K562 (cell line): ENCODE measurements at regions not wholly inside any gene's neighbourhood (a gene's known extent, or its start where the extent isn't known, plus 50 kb on each side); places are given as distances from the start of the nearest gene placed in this dataset.

Experiments
- JUND ChIP-seq, 2 experiments: IDR thresholded peaks; 2 replicates in 1 of 2; 3 replicates in 1 of 2; pipeline ENCODE4 v1.6.1; 2011; ENCODE audit warnings: borderline replicate concordance in 2 of 2, low read depth in 2 of 2, low read length in 2 of 2, improper control_type of control experiment in 1 of 2, missing biosample characterization in 1 of 2, missing genetic modification characterization in 1 of 2, missing genetic modification reagents in 1 of 2
- STAT5B ChIP-seq: fragments of 250-450 bp; sonication (Bioruptor Pico); IDR thresholded peaks from 2 replicates; pipeline ENCODE4 v1.8.0; 2021; ENCODE audit warnings: mild to moderate bottlenecking, inconsistent platforms
- TF ChIP-seq, protein P1 (sequence below): fragments of 250-450 bp; sonication (Bioruptor Pico); IDR thresholded peaks from 2 replicates; pipeline ENCODE4 v1.4.0; 2020; ENCODE audit warnings: mild to moderate bottlenecking, moderate library complexity
- TF ChIP-seq, protein P2 (sequence below), 3 experiments: IDR thresholded peaks in 2 of 3; conservative IDR thresholded peaks in 1 of 3; 2 replicates each; pipeline ENCODE4 v1.5.1; 2011 to 2012; ENCODE audit warnings: low read length in 3 of 3, mild to moderate bottlenecking in 3 of 3, control low read depth in 2 of 3, improper control_type of control experiment in 1 of 3, inconsistent platforms in 1 of 3, low read depth in 1 of 3, mixed read lengths in 1 of 3, moderate library complexity in 1 of 3; ENCODE audit not compliant: insufficient read depth in 2 of 3

DNA sequence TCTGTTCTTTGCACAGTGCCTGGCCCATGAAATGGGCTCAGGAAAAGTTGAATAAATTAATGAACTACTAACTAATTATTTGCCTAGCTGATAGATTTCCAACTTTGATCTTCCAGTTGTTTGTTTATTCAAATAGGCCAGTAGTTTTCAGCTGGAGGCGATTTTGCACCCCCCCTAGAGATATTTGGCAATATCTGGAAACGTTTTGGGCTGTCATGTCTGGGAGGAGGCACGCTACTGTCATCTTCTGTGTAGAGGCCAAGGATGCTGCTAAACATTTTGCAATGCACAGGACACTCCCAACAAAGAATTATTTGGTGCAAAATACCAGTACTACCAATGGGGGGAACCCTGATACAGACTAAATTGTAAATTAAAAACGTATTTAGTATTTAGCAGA, 81.9 kb downstream of the VCX2 start:
- no peak for TF ChIP-seq JUND (IDR thresholded peaks at IDR 0.05; ENCODE audit: borderline replicate concordance, low read depth, low read length)
- no peak for TF ChIP-seq JUND (tag; IDR thresholded peaks at IDR 0.05; ENCODE audit: borderline replicate concordance, low read depth, low read length)
- TF ChIP-seq, protein P1, sequence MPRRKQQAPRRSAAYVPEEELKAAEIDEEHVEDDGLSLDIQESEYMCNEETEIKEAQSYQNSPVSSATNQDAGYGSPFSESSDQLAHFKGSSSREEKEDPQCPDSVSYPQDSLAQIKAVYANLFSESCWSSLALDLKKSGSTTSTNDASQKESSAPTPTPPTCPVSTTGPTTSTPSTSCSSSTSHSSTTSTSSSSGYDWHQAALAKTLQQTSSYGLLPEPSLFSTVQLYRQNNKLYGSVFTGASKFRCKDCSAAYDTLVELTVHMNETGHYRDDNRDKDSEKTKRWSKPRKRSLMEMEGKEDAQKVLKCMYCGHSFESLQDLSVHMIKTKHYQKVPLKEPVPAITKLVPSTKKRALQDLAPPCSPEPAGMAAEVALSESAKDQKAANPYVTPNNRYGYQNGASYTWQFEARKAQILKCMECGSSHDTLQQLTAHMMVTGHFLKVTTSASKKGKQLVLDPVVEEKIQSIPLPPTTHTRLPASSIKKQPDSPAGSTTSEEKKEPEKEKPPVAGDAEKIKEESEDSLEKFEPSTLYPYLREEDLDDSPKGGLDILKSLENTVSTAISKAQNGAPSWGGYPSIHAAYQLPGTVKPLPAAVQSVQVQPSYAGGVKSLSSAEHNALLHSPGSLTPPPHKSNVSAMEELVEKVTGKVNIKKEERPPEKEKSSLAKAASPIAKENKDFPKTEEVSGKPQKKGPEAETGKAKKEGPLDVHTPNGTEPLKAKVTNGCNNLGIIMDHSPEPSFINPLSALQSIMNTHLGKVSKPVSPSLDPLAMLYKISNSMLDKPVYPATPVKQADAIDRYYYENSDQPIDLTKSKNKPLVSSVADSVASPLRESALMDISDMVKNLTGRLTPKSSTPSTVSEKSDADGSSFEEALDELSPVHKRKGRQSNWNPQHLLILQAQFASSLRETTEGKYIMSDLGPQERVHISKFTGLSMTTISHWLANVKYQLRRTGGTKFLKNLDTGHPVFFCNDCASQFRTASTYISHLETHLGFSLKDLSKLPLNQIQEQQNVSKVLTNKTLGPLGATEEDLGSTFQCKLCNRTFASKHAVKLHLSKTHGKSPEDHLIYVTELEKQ (CRISPR knock-in tag), result no peak
- TF ChIP-seq, protein P2, sequence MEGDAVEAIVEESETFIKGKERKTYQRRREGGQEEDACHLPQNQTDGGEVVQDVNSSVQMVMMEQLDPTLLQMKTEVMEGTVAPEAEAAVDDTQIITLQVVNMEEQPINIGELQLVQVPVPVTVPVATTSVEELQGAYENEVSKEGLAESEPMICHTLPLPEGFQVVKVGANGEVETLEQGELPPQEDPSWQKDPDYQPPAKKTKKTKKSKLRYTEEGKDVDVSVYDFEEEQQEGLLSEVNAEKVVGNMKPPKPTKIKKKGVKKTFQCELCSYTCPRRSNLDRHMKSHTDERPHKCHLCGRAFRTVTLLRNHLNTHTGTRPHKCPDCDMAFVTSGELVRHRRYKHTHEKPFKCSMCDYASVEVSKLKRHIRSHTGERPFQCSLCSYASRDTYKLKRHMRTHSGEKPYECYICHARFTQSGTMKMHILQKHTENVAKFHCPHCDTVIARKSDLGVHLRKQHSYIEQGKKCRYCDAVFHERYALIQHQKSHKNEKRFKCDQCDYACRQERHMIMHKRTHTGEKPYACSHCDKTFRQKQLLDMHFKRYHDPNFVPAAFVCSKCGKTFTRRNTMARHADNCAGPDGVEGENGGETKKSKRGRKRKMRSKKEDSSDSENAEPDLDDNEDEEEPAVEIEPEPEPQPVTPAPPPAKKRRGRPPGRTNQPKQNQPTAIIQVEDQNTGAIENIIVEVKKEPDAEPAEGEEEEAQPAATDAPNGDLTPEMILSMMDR (IDR thresholded peaks at IDR 0.05 in 2 of 3, conservative IDR thresholded peaks at IDR 0.05 in 1 of 3; ENCODE audit: insufficient read depth in 2 of 3, low read depth in 1 of 3, low read length in 3 of 3), result no peak
- no peak for TF ChIP-seq STAT5B (CRISPR knock-in tag)
